ENCODE measurements at regions not wholly inside any gene's neighbourhood (a gene's known extent, or its start where the extent isn't known, plus 50 kb on each side); places are given as distances from the start of the nearest gene placed in this dataset.
A peak's percentile ranks its signal among the peaks of the same experiment; 100 is the strongest.

- Histone ChIP-seq H3K36me3 (ENCODE audit: control insufficient read depth, insufficient read depth, low read length) (no peaks in the 10 kb centered on the region), H3K4me3 (ENCODE audit: low read depth, low read length) (no peak overlapping the region), H3K27me3 (ENCODE audit: control insufficient read depth, insufficient read depth, low read length) (no peaks in the 10 kb centered on the region)
- DNase-seq (ENCODE audit: low read depth), result no peak
- no peak for TF ChIP-seq CTCF (IDR thresholded peaks at IDR 0.05; ENCODE audit: insufficient read depth, low read length, poor library complexity, severe bottlenecking)
Measured at GRCh38 chr15:63434576-63435186, 53.0 kb upstream of the CA12 start.

- DNase-seq (ENCODE audit: low read depth), result no peak
- TF ChIP-seq CTCF (IDR thresholded peaks at IDR 0.05; ENCODE audit: insufficient read depth, low read length, poor library complexity, severe bottlenecking), result no peak
- no peaks in the 10 kb centered on the region for H3K27me3 ChIP-seq (ENCODE audit: control insufficient read depth, insufficient read depth, low read length)
- H3K36me3 ChIP-seq (ENCODE audit: control insufficient read depth, insufficient read depth, low read length), result no peaks in the 10 kb centered on the region
- no peak overlapping the region for H3K4me3 ChIP-seq (ENCODE audit: low read depth, low read length)
Measured at GRCh38 chr15:63435204-63435820, 53.7 kb upstream of the CA12 start.

GRCh38 chr15:63436341-63436740 is 54.7 kb upstream of the CA12 start:
- TF ChIP-seq CTCF (IDR thresholded peaks at IDR 0.05; ENCODE audit: insufficient read depth, low read length, poor library complexity, severe bottlenecking), result no peak

GRCh38 chr15:63436872-63437375 is 55.3 kb upstream of the CA12 start:
- Histone ChIP-seq H3K27me3 (ENCODE audit: control insufficient read depth, insufficient read depth, low read length) (no peaks in the 10 kb centered on the region), H3K4me3 (ENCODE audit: low read depth, low read length) (no peak overlapping the region), H3K36me3 (ENCODE audit: control insufficient read depth, insufficient read depth, low read length) (no peaks in the 10 kb centered on the region)
- peak; percentile 18 for DNase-seq (ENCODE audit: low read depth)
- no peak for TF ChIP-seq CTCF (IDR thresholded peaks at IDR 0.05; ENCODE audit: insufficient read depth, low read length, poor library complexity, severe bottlenecking)

More at GRCh38 chr15:63436341-63436740, 54.7 kb upstream of the CA12 start:
- no peaks in the 10 kb centered on the region for H3K27me3 ChIP-seq (ENCODE audit: control insufficient read depth, insufficient read depth, low read length)
- H3K36me3 ChIP-seq (ENCODE audit: control insufficient read depth, insufficient read depth, low read length), result no peaks in the 10 kb centered on the region
- no peak for DNase-seq (ENCODE audit: low read depth)
- H3K4me3 ChIP-seq (ENCODE audit: low read depth, low read length), result no peak overlapping the region

GRCh38 chr15:63439536-63440264 is 58.1 kb upstream of the CA12 start:
- TF ChIP-seq CTCF (IDR thresholded peaks at IDR 0.05; ENCODE audit: insufficient read depth, low read length, poor library complexity, severe bottlenecking), result no peak
- DNase-seq (ENCODE audit: low read depth), result peak; percentile 21
- no peak overlapping the region for H3K4me3 ChIP-seq (ENCODE audit: low read depth, low read length)
- no peaks in the 10 kb centered on the region for H3K36me3 ChIP-seq (ENCODE audit: control insufficient read depth, insufficient read depth, low read length)
- H3K27me3 ChIP-seq (ENCODE audit: control insufficient read depth, insufficient read depth, low read length), result no peaks in the 10 kb centered on the region
